ENCODE measurements at regions not wholly inside any gene's neighbourhood (a gene's known extent, or its start where the extent isn't known, plus 50 kb on each side); places are given as distances from the start of the nearest gene placed in this dataset.

- DNase-seq: no peak
Measured at GRCh38 chr16:6105115-6105514, 1007.5 kb upstream of the EEF2KMT start.

GRCh38 chr16:6104428-6104827, 1006.8 kb upstream of the EEF2KMT start:
- DNase-seq: no peak

GRCh38 chr16:6103561-6103960, 1006.0 kb upstream of the EEF2KMT start:
- DNase-seq: no peak

GRCh38 chr16:6099102-6099501, 1001.5 kb upstream of the EEF2KMT start:
- DNase-seq: no peak

- no peak for DNase-seq
Measured at GRCh38 chr16:6096931-6097670, 999.5 kb upstream of the EEF2KMT start.

- no peak for DNase-seq
Measured at GRCh38 chr16:6095414-6095813, 997.8 kb upstream of the EEF2KMT start.

- DNase-seq: no peak
Measured at GRCh38 chr16:6091021-6091420, 993.4 kb upstream of the EEF2KMT start.

GRCh38 chr16:6081320-6081976, 983.9 kb upstream of the EEF2KMT start:
- DNase-seq: no peak

GRCh38 chr16:6076631-6077030, 979.0 kb upstream of the EEF2KMT start:
- DNase-seq: no peak

GRCh38 chr16:6068063-6068462, 970.5 kb upstream of the EEF2KMT start:
- DNase-seq: no peak

- DNase-seq: no peak
Measured at GRCh38 chr16:6066652-6067051, 969.1 kb upstream of the EEF2KMT start.

GRCh38 chr16:6063526-6063925, 965.9 kb upstream of the EEF2KMT start:
- no peak for DNase-seq

- no peak for DNase-seq
Measured at GRCh38 chr16:6059671-6060070, 962.1 kb upstream of the EEF2KMT start.

- DNase-seq: no peak
Measured at GRCh38 chr16:6057821-6058220, 960.2 kb upstream of the EEF2KMT start.

GRCh38 chr16:6048017-6048416, 950.4 kb upstream of the EEF2KMT start:
- DNase-seq: no peak

GRCh38 chr16:6047325-6047724, 949.7 kb upstream of the EEF2KMT start:
- no peak for DNase-seq

- DNase-seq: no peak
Measured at GRCh38 chr16:6038941-6039645, 941.5 kb upstream of the EEF2KMT start.

- DNase-seq: no peak
Measured at GRCh38 chr16:6035161-6035560, 937.6 kb upstream of the EEF2KMT start.

GRCh38 chr16:6034511-6034910, 936.9 kb upstream of the EEF2KMT start:
- no peak for DNase-seq

- DNase-seq: no peak
Measured at GRCh38 chr16:6032438-6032837, 934.8 kb upstream of the EEF2KMT start.

- no peak for DNase-seq
Measured at GRCh38 chr16:6031567-6031966, 934.0 kb upstream of the EEF2KMT start.

- no peak for DNase-seq
Measured at GRCh38 chr16:6031102-6031501, 933.5 kb upstream of the EEF2KMT start.

GRCh38 chr16:6027733-6028132, 930.1 kb upstream of the EEF2KMT start:
- DNase-seq: no peak

GRCh38 chr16:6023449-6023848, 925.9 kb upstream of the EEF2KMT start:
- DNase-seq: no peak
